ENCODE measurements at regions not wholly inside any gene's neighbourhood (a gene's known extent, or its start where the extent isn't known, plus 50 kb on each side); places are given as distances from the start of the nearest gene placed in this dataset.

DNA sequence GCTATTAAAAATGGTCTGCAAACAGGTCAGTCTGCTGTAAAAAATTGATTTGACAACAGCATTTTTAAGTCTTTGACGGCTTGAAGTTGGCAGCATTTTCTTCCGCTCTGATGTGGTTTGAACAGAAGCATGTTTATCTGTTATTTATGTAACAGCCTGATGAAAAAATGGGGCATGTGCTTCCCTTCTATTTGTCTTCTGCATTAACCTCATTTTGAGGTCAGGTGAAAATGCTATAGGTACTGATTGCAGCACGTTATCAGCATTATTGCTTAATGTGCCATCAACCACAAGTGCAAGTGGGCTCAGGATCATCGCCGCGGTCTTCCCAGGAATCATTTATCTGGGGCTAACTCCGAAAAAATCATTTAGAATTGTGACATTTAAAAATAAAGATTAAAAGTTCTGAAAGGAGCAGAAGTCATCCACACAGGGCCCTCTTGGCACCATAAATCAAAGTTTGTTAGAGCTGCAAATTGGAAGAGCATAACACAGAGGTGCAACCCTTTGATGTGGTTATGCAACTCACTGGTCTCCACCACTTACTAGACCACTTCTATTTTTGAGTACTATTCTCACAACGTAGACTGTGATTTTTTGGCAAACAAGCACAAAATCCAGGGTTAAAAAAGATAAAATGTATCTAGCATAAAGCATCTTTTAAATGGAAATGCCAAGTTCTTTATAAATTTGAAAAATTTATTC, 307.7 kb downstream of the MDFIC start:
- TF ChIP-seq EZH2 (IDR thresholded peaks at IDR 0.05; ENCODE audit: low read depth, unreplicated experiment) (no peak), CTCF (conservative IDR thresholded peaks at IDR 0.05; ENCODE audit: low read depth in 2 of 2) (no peak), JUNB (IDR thresholded peaks at IDR 0.05; ENCODE audit: unreplicated experiment) (no peak), EZH2phosphoT487 (IDR thresholded peaks at IDR 0.05; ENCODE audit: unreplicated experiment) (no peak), ZNF462 (CRISPR knock-in tag; IDR thresholded peaks at IDR 0.05) (no peak), CREB1 (CRISPR knock-in tag; IDR thresholded peaks at IDR 0.05; ENCODE audit: low read depth) (no peak), POLR2AphosphoS5 (IDR thresholded peaks at IDR 0.05; ENCODE audit: low read depth) (no peak), REST (IDR thresholded peaks at IDR 0.05; ENCODE audit: unreplicated experiment) (no peak), ETS1 (IDR thresholded peaks at IDR 0.05) (no peak), STAT1 (IDR thresholded peaks at IDR 0.05; ENCODE audit: unreplicated experiment) (no peak), NANOG (IDR thresholded peaks at IDR 0.05; ENCODE audit: borderline replicate concordance) (no peak)
